Ovary (tissue), 7 donors: ENCODE measurements at regions not wholly inside any gene's neighbourhood (a gene's known extent, or its start where the extent isn't known, plus 50 kb on each side); places are given as distances from the start of the nearest gene placed in this dataset.

Experiments used
- DNase-seq, 5 donors: peaks; one replicate each; pipeline ENCODE4 v3.0.0-alpha.2; 2019 to 2020
- H3K27ac ChIP-seq, 2 donors: fragments of 200-600 bp; one replicate each; pipeline versions ENCODE4 v1.5.1 to v1.8.0; 2019 to 2022
- H3K27me3 ChIP-seq: fragments of 200-600 bp; one replicate; pipeline ENCODE4 v1.8.0; 2022
- H3K36me3 ChIP-seq: fragments of 200-600 bp; sonication (generic); one replicate; pipeline ENCODE4 v1.5.1; 2019
- H3K4me1 ChIP-seq: one replicate; pipeline ENCODE4 v1.8.1; 2013; ENCODE audit warnings: mild to moderate bottlenecking, moderate library complexity; ENCODE audit not compliant: insufficient read depth
- H3K4me3 ChIP-seq: fragments of 200-600 bp; sonication (generic); one replicate; pipeline ENCODE4 v1.5.1; 2017
- H3K9me3 ChIP-seq, 2 donors: fragments of 200-600 bp in 1 of 2; sonication (generic) in 1 of 2; one replicate each; pipeline versions ENCODE4 v1.5.1 to v1.8.1; 2013 to 2019; ENCODE audit warnings: mild to moderate bottlenecking in 1 of 2, moderate library complexity in 1 of 2
- CTCF ChIP-seq, 3 donors: fragments of 450-650 bp in 2 of 3; fragments of 200-600 bp in 1 of 3; IDR thresholded peaks; one replicate each; pipeline versions ENCODE4 v1.5.1 to v1.8.0; 2016 to 2022; ENCODE audit warnings: antibody characterized with exemption in 3 of 3, mild to moderate bottlenecking in 1 of 3
- EP300 ChIP-seq: sonication (generic); formaldehyde crosslinking; IDR thresholded peaks from one replicate; pipeline ENCODE4 v1.6.1; 2017; ENCODE audit warnings: antibody characterized with exemption
- POLR2A ChIP-seq: fragments of 450-650 bp; IDR thresholded peaks from one replicate; pipeline ENCODE4 v1.6.1; 2017; ENCODE audit warnings: antibody characterized with exemption, mild to moderate bottlenecking, moderate library complexity
- WGBS, 3 donors: extraction: QIAGEN DNeasy Blood & Tissue Kit in 1 of 3; methylation state at CpG; one replicate each; pipeline versions ENCODE4 v1.1.5 to v1.1.7; 2013 to 2017; 5-methylcytosine and 5-hydroxymethylcytosine counted together
- intact Hi-C, 4 donors: fragments of 100-400 bp; cut with DNase I; formaldehyde crosslinking; loops; one replicate each; pipeline versions ENCODE4 v1.11.0 to v1.15.1; 2022 to 2023
- donor health status: DM: no; HTN: no; CAD: no; lungs with moderate emphysema.
- donor health status: DM: no; HTN: no; CAD: no.
- donor health status: Bipolar disorder and iron deficiency.
- donor health status: DM: no; HTN: no; CAD: no.
- donor health status: DM: yes; HTN: yes; CAD: no.

- H3K36me3 ChIP-seq: no peaks in the 10 kb centered on the region
- 91 to 94% (median 93%) methylated on average over 2 of the region's 2 CpGs for WGBS, 3 donors
- TF ChIP-seq EP300 (no peak), POLR2A (no peak), CTCF (IDR thresholded peaks at IDR 0.05) (no peak)
Observed at GRCh38 chr2:234578389-234578788, 81.5 kb upstream of the ARL4C start.

GRCh38 chr2:234577191-234577590 lies 80.3 kb upstream of the ARL4C start:
- 51 to 68% (median 55%) methylated on average over 5 of the region's 5 CpGs for WGBS, 3 donors
- Histone ChIP-seq H3K4me3 (no peak overlapping the region), H3K36me3 (no peaks in the 10 kb centered on the region), H3K27me3 (no peaks in the 10 kb centered on the region), H3K4me1 (no peaks in the 10 kb centered on the region), H3K27ac (no peak overlapping the region), H3K9me3 (no peaks in the 10 kb centered on the region)
- intact Hi-C loops: no loop called here
- DNase-seq: no peak
- no peak for TF ChIP-seq POLR2A
- TF ChIP-seq EP300: no peak
- TF ChIP-seq CTCF (IDR thresholded peaks at IDR 0.05): no peak

More at GRCh38 chr2:234578389-234578788, 81.5 kb upstream of the ARL4C start:
- Histone ChIP-seq H3K27ac (no peak overlapping the region), H3K4me1 (no peaks in the 10 kb centered on the region), H3K4me3 (no peak overlapping the region), H3K27me3 (no peaks in the 10 kb centered on the region), H3K9me3 (no peaks in the 10 kb centered on the region)
- intact Hi-C loops: no loop called here
- DNase-seq: no peak

GRCh38 chr2:234571620-234572407 lies 74.9 kb upstream of the ARL4C start:
- no peaks in the 10 kb centered on the region for H3K9me3 ChIP-seq
- H3K36me3 ChIP-seq: no peaks in the 10 kb centered on the region
- no peak for DNase-seq
- H3K27ac ChIP-seq: no peak overlapping the region
- H3K4me3 ChIP-seq: no peak overlapping the region
- no peaks in the 10 kb centered on the region for H3K27me3 ChIP-seq
- TF ChIP-seq CTCF (IDR thresholded peaks at IDR 0.05) (no peak), POLR2A (no peak), EP300 (no peak)
- intact Hi-C loops: no loop called here
- H3K4me1 ChIP-seq: no peaks in the 10 kb centered on the region
- WGBS, 3 donors: 82 to 86% (median 85%) methylated on average over 9 of the region's 9 CpGs

GRCh38 chr2:234570476-234570875 lies 73.6 kb upstream of the ARL4C start:
- Histone ChIP-seq H3K4me1 (no peaks in the 10 kb centered on the region), H3K4me3 (no peak overlapping the region), H3K27me3 (no peaks in the 10 kb centered on the region), H3K27ac (no peak overlapping the region), H3K36me3 (no peaks in the 10 kb centered on the region), H3K9me3 (no peaks in the 10 kb centered on the region)
- DNase-seq: no peak
- 71 to 85% (median 71%) methylated on average over 7 of the region's 7 CpGs for WGBS, 3 donors
- TF ChIP-seq EP300: no peak
- no peak for TF ChIP-seq POLR2A
- TF ChIP-seq CTCF (IDR thresholded peaks at IDR 0.05): no peak
- intact Hi-C loops: no loop called here
